Calu3 (cell line): ENCODE measurements at regions not wholly inside any gene's neighbourhood (a gene's known extent, or its start where the extent isn't known, plus 50 kb on each side); places are given as distances from the start of the nearest gene placed in this dataset.
"Not testable (repeated sequence)": the region's sequence is repeated elsewhere in the genome, so short reads cannot be mapped to it uniquely, and the experiment has no call there.

Source experiments
- BruUV-seq: library from RNA; stranded (reverse); fragments of 400-500 nt; replicated peaks from 2 replicates; lab custom pipeline; 2021; lab: Mats Ljungman, UMichigan
- CTCF ChIA-PET: fragments of 300-600 bp; sonication (Branson Sonifier 250); formaldehyde crosslinking; loops from one replicate; lab custom pipeline; 2022; ENCODE audit warnings: antibody characterized with exemption; lab: Charles Lee
- DNase-seq: peaks from one replicate; pipeline ENCODE4 v3.0.0; 2022
- H3K27ac Mint-ChIP-seq: one replicate; pipeline ENCODE4 v1.8.0; 2022; ENCODE audit warnings: mixed read lengths; ENCODE audit not compliant: unreplicated experiment
- H3K27me3 Mint-ChIP-seq: one replicate; pipeline ENCODE4 v1.8.0; 2022; ENCODE audit warnings: mixed read lengths; ENCODE audit not compliant: unreplicated experiment
- H3K36me3 Mint-ChIP-seq: one replicate; pipeline ENCODE4 v1.8.0; 2022; ENCODE audit warnings: mild to moderate bottlenecking, moderate library complexity, mixed read lengths; ENCODE audit not compliant: insufficient read depth, unreplicated experiment
- H3K4me1 Mint-ChIP-seq: one replicate; pipeline ENCODE4 v1.8.0; 2022; ENCODE audit warnings: mild to moderate bottlenecking, low read depth, mixed read lengths; ENCODE audit not compliant: unreplicated experiment
- H3K4me3 Mint-ChIP-seq: one replicate; pipeline ENCODE4 v1.8.0; 2022; ENCODE audit warnings: mild to moderate bottlenecking, low read depth, moderate library complexity, mixed read lengths; ENCODE audit not compliant: unreplicated experiment
- H3K9me3 Mint-ChIP-seq: one replicate; pipeline ENCODE4 v1.8.0; 2022; ENCODE audit warnings: low read depth, mixed read lengths; ENCODE audit not compliant: unreplicated experiment
- intact Hi-C: fragments of 100-400 bp; cut with micrococcal nuclease; formaldehyde crosslinking; loops from one replicate; pipeline ENCODE4 v1.10.0; 2022; ENCODE audit not compliant: unreplicated experiment
- TF ChIP-seq, protein P1 (sequence below): fragments of 200-600 bp; IDR thresholded peaks from one replicate; pipeline ENCODE4 v1.8.0; 2022; ENCODE audit warnings: antibody characterized with exemption; ENCODE audit not compliant: unreplicated experiment

DNA sequence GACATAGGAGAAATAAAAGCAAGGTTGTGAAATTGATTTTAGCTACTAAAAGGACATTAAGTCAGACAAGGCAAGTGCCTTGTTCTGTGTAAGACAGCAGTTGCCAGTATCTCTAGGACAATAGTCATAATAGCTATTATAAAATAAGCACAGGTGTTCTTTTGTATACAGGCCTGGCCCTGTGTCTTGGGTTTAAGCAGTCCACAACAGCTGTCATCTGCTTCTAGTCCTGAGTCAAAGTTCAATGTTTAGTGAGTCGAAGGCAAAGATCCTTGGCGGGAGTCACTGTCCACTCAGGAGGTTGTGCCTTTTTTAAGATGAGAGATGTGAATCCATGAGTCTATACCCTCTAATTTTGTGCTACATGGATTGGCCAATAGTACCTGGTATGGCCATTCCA lies 79.5 kb downstream of the SC5D start:
- intact Hi-C loops, result no loop called here
- Mint-ChIP-seq H3K4me3 (no peak overlapping the region), H3K9me3 (no peaks in the 10 kb centered on the region), H3K27me3 (peaks cover 23% of the 10 kb centered on the region), H3K27ac (no peak overlapping the region), H3K4me1 (no peaks in the 10 kb centered on the region), H3K36me3 (no peaks in the 10 kb centered on the region)
- TF ChIP-seq, protein P1, sequence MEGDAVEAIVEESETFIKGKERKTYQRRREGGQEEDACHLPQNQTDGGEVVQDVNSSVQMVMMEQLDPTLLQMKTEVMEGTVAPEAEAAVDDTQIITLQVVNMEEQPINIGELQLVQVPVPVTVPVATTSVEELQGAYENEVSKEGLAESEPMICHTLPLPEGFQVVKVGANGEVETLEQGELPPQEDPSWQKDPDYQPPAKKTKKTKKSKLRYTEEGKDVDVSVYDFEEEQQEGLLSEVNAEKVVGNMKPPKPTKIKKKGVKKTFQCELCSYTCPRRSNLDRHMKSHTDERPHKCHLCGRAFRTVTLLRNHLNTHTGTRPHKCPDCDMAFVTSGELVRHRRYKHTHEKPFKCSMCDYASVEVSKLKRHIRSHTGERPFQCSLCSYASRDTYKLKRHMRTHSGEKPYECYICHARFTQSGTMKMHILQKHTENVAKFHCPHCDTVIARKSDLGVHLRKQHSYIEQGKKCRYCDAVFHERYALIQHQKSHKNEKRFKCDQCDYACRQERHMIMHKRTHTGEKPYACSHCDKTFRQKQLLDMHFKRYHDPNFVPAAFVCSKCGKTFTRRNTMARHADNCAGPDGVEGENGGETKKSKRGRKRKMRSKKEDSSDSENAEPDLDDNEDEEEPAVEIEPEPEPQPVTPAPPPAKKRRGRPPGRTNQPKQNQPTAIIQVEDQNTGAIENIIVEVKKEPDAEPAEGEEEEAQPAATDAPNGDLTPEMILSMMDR, result no peak
- CTCF ChIA-PET, result no interaction called here
- DNase-seq, result no peak
- no TSS peak for BruUV-seq

DNA sequence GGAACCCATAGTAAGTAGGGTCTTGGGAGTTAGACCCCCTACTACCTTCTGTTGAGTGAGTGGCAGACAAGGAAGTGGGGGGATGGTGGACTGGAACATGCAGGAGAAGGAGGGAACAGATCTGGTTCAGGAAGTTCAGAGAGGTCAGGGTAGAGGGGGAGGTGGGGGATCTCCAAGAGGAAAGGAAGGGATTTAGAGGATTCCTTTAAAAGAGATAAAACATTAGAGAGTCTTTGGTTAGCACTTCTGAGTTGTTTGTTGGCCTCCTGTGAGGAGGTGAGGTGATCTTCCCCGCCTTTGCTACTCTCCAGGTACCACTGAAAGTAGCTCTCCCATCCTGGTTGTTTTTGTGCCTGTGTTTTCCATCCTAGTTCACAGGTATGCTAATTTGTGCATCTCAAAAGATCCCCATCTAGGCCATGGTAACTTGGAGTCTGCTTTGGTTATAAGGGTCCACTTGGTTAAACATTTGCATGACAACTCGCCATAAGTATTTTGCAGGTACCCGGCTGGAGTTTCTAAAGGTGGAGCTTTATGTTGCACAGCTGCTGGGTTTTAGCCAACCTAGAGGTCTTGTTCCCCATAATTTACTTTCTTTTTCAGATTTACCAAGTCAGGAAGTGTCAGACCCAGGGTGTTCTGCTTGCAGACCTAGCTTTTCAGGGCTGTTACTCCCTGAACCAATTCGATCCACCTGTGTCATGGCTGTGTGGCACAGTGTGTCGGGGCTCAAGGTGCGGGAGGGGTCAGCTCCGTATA lies 79.3 kb upstream of the SORL1 start:
- no peaks in the 10 kb centered on the region for H3K36me3 Mint-ChIP-seq
- DNase-seq, result no peak
- BruUV-seq, result no TSS peak
- CTCF ChIA-PET, result no interaction called here
- H3K9me3 Mint-ChIP-seq, result no peaks in the 10 kb centered on the region
- TF ChIP-seq, protein P1, result no peak
- no peaks in the 10 kb centered on the region for H3K4me1 Mint-ChIP-seq
- peaks cover 17% of the 10 kb centered on the region for H3K27me3 Mint-ChIP-seq
- no peak overlapping the region for H3K4me3 Mint-ChIP-seq
- no peak overlapping the region for H3K27ac Mint-ChIP-seq
- intact Hi-C loops, result no loop called here

DNA sequence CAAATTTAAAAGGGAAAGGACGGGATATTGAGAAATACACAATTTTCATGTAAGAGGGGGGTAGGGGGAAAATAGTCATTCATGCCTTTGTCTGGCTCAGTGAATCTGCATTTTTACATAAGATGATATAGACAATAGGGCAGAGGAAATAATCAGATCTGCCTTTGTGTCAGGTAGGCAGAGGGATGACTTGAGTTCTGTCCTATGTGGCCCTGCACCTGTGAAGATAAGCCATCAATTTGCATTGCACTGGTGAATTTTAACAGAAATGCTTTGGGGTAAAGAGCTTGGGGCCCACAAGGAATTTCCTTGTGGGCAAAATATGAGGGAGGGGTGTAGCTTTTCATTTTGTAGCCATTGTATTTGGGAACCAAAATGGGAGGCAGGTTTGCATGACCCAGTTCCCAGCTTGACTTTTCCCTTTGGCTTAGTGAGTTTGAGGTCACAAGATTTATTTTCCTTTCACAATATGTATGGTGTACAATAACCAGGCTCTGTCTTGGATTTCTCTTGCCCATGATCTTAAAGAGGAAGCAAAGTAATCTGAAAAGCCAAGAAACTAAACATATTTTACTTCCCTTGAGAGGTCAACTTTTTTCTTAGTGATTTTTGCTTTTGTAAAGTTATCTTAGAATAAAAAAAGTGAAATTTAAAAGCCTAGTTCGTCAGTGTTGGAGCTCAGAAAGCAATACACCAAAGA lies 77.7 kb upstream of the SORL1 start:
- no peak overlapping the region for H3K4me3 Mint-ChIP-seq
- intact Hi-C loops, result no loop called here
- BruUV-seq, result no TSS peak
- H3K36me3 Mint-ChIP-seq, result no peaks in the 10 kb centered on the region
- TF ChIP-seq, protein P1, result no peak
- H3K27me3 Mint-ChIP-seq, result peaks cover under 1% of the 10 kb centered on the region
- no peaks in the 10 kb centered on the region for H3K9me3 Mint-ChIP-seq
- no peak for DNase-seq
- H3K27ac Mint-ChIP-seq, result no peak overlapping the region
- CTCF ChIA-PET, result no interaction called here
- H3K4me1 Mint-ChIP-seq, result no peaks in the 10 kb centered on the region

DNA sequence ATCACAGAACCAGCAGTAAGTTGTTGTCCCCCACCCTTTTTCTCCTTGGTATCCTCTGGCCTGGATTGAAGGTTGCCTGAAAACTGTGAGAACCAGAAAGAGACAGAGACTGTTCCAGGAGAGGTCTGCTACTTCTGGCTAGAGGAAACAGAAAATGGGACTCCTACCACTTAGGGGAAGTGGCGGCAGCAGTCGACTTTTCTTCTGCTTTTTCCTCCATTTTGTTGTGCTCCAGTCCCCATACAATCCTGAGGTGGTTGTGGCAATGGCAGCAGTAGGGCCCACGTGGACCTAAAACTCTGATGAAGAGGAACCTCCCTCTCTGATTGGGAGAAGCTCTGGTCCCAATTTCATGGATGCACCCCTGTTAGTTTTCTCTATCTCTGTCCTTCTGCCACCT lies 76.0 kb upstream of the SORL1 start:
- no TSS peak for BruUV-seq

DNA sequence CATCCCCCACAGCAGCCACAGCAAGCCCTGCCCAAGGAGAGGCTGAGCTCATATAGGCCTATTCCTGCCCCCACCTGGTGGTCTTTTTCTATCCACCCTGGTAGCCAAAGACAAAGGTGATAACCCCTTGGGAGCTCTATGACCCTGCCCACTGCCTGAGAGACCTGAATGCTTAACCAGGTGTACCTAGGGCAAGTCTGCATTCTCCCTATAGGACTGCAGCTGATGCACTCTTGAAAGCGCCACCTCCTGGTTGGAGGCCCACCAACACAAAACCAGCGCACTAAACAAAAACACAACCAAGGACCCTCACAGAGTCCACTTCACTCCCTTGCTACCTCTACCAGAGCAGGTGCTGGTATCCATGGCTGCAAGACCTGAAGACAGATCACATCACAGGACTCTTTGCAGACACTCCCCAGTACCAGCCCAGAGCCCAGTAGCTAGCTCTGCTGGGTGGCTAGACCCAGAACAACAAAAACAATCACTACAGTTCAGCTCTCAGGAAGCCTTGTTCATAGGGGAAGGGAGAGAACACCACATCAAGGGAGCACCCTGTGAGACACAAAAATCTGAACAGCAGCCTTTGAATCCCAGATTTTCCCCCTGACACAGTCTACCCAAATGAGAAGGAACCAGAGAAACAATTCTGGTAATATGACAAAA lies 72.8 kb upstream of the SORL1 start:
- intact Hi-C loops, H3K36me3 Mint-ChIP-seq, H3K4me1 Mint-ChIP-seq, DNase-seq, H3K9me3 Mint-ChIP-seq, CTCF ChIA-PET, H3K27ac Mint-ChIP-seq, H3K27me3 Mint-ChIP-seq, BruUV-seq, H3K4me3 Mint-ChIP-seq: not testable (repeated sequence)

More for the DNA sequence above, 76.0 kb upstream of the SORL1 start:
- TF ChIP-seq, protein P1, result no peak
- no peak for DNase-seq
- Mint-ChIP-seq H3K27ac (no peak overlapping the region), H3K9me3 (no peaks in the 10 kb centered on the region), H3K27me3 (no peaks in the 10 kb centered on the region), H3K4me3 (no peak overlapping the region), H3K4me1 (no peaks in the 10 kb centered on the region), H3K36me3 (no peaks in the 10 kb centered on the region)
- CTCF ChIA-PET, result no interaction called here
- intact Hi-C loops, result no loop called here
